ENCODE measurements at regions not wholly inside any gene's neighbourhood (a gene's known extent, or its start where the extent isn't known, plus 50 kb on each side); places are given as distances from the start of the nearest gene placed in this dataset.

GRCh38 chr4:42205541-42205940, 53.1 kb upstream of the BEND4 start:
- Histone ChIP-seq H3K4me3 (ENCODE audit: low read depth, low read length) (no peak overlapping the region), H3K9me3 (ENCODE audit: control insufficient read depth, low read length) (no peaks in the 10 kb centered on the region), H3K4me2 (ENCODE audit: low read length) (no peak overlapping the region), H2AFZ (no peak overlapping the region), H3K27me3 (ENCODE audit: control insufficient read depth, insufficient read depth, low read length) (no peaks in the 10 kb centered on the region), H3K27ac (no peak overlapping the region), H3K79me2 (no peaks in the 10 kb centered on the region), H3K9ac (no peak overlapping the region), H3K4me1 (no peaks in the 10 kb centered on the region), H3K36me3 (ENCODE audit: control insufficient read depth, insufficient read depth, low read length) (no peaks in the 10 kb centered on the region)
- TF ChIP-seq CTCF (IDR thresholded peaks at IDR 0.05): no peak

GRCh38 chr4:42216664-42217063, 64.2 kb upstream of the BEND4 start:
- Histone ChIP-seq H3K4me2 (ENCODE audit: low read length) (no peak overlapping the region), H3K27me3 (ENCODE audit: control insufficient read depth, insufficient read depth, low read length) (no peaks in the 10 kb centered on the region), H2AFZ (no peak overlapping the region), H3K79me2 (no peaks in the 10 kb centered on the region), H3K36me3 (ENCODE audit: control insufficient read depth, insufficient read depth, low read length) (no peaks in the 10 kb centered on the region), H3K27ac (no peak overlapping the region), H3K9me3 (ENCODE audit: control insufficient read depth, low read length) (no peaks in the 10 kb centered on the region), H3K9ac (no peak overlapping the region), H3K4me1 (no peaks in the 10 kb centered on the region), H3K4me3 (ENCODE audit: low read depth, low read length) (no peak overlapping the region)
- no peak for TF ChIP-seq CTCF (IDR thresholded peaks at IDR 0.05)

DNA sequence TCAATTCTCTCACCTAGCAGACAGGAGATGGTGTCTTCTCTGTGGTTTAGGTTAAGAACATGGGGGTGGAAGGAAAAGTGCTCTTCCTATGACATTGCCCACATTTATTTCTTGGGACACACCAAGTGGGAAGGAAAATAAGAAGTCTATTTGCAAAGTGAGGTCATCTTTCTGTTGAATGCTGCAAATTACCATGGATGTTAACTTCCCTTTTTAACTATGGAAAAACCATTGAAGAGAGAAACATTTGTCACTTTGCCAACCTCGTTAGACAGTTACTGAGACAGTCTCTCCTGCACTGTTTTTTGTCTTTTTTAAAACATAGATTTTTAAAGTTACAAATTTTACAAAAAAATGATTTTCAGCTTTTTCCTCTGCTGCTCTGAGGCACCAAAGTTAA, 72.8 kb upstream of the BEND4 start:
- Histone ChIP-seq H3K27me3 (ENCODE audit: control insufficient read depth, insufficient read depth, low read length) (no peaks in the 10 kb centered on the region), H2AFZ (no peak overlapping the region), H3K27ac (no peak overlapping the region), H3K4me2 (ENCODE audit: low read length) (no peak overlapping the region), H3K4me3 (ENCODE audit: low read depth, low read length) (no peak overlapping the region), H3K79me2 (no peaks in the 10 kb centered on the region), H3K36me3 (ENCODE audit: control insufficient read depth, insufficient read depth, low read length) (no peaks in the 10 kb centered on the region), H3K9ac (no peak overlapping the region), H3K4me1 (no peaks in the 10 kb centered on the region), H3K9me3 (ENCODE audit: control insufficient read depth, low read length) (no peaks in the 10 kb centered on the region)
- TF ChIP-seq CTCF (IDR thresholded peaks at IDR 0.05): no peak

GRCh38 chr4:42234817-42235216, 82.4 kb upstream of the BEND4 start:
- H3K4me2 ChIP-seq (ENCODE audit: low read length): no peak overlapping the region
- no peaks in the 10 kb centered on the region for H3K9me3 ChIP-seq (ENCODE audit: control insufficient read depth, low read length)
- no peaks in the 10 kb centered on the region for H3K79me2 ChIP-seq
- no peaks in the 10 kb centered on the region for H3K36me3 ChIP-seq (ENCODE audit: control insufficient read depth, insufficient read depth, low read length)
- H3K4me3 ChIP-seq (ENCODE audit: low read depth, low read length): no peak overlapping the region
- TF ChIP-seq CTCF (IDR thresholded peaks at IDR 0.05): no peak
- H3K9ac ChIP-seq: no peak overlapping the region
- H3K27me3 ChIP-seq (ENCODE audit: control insufficient read depth, insufficient read depth, low read length): no peaks in the 10 kb centered on the region
- no peak overlapping the region for H2AFZ ChIP-seq
- H3K27ac ChIP-seq: no peak overlapping the region
- no peaks in the 10 kb centered on the region for H3K4me1 ChIP-seq

GRCh38 chr4:42235304-42236021, 83.0 kb upstream of the BEND4 start:
- no peaks in the 10 kb centered on the region for H3K36me3 ChIP-seq (ENCODE audit: control insufficient read depth, insufficient read depth, low read length)
- H3K9ac ChIP-seq: no peak overlapping the region
- no peaks in the 10 kb centered on the region for H3K4me1 ChIP-seq
- H3K27ac ChIP-seq: no peak overlapping the region
- H3K27me3 ChIP-seq (ENCODE audit: control insufficient read depth, insufficient read depth, low read length): no peaks in the 10 kb centered on the region
- H3K4me2 ChIP-seq (ENCODE audit: low read length): no peak overlapping the region
- H3K4me3 ChIP-seq (ENCODE audit: low read depth, low read length): no peak overlapping the region
- no peaks in the 10 kb centered on the region for H3K9me3 ChIP-seq (ENCODE audit: control insufficient read depth, low read length)
- H3K79me2 ChIP-seq: no peaks in the 10 kb centered on the region
- no peak overlapping the region for H2AFZ ChIP-seq
- TF ChIP-seq CTCF (IDR thresholded peaks at IDR 0.05): no peak

Data from parathyroid adenoma (tissue), 2 donors.